HEK293 (cell line): ENCODE measurements at regions not wholly inside any gene's neighbourhood (a gene's known extent, or its start where the extent isn't known, plus 50 kb on each side); places are given as distances from the start of the nearest gene placed in this dataset.

Experiments
- CTCF ChIA-PET: fragments of 350-600 bp; formaldehyde crosslinking; extraction: SDS; loops from one replicate; lab custom pipeline; 2021; ENCODE audit warnings: antibody characterized with exemption; lab: Yijun Ruan, JAX
- POLR2A ChIA-PET: fragments of 300-600 bp; formaldehyde crosslinking; extraction: SDS; loops from one replicate; lab custom pipeline; 2020; ENCODE audit warnings: antibody characterized with exemption, inconsistent platforms; lab: Yijun Ruan, JAX
- H3K27ac ChIP-seq: fragments of 200-500 bp; sonication (Bioruptor generic); 2 replicates; pipeline ENCODE4 v1.5.1; 2014; ENCODE audit warnings: low read depth, low read length, control low read depth, inconsistent platforms; ENCODE audit errors: extremely low read depth
- H3K36me3 ChIP-seq, 2 experiments: fragments of 200-500 bp in 1 of 2; sonication (Bioruptor generic) in 1 of 2; 1 replicate in 1 of 2; 2 replicates in 1 of 2; pipeline ENCODE4 v1.5.1; 2014 to 2017; ENCODE audit warnings: inconsistent platforms in 2 of 2, low read length in 2 of 2; ENCODE audit not compliant: control insufficient read depth in 2 of 2, insufficient read depth in 1 of 2
- H3K4me1 ChIP-seq: fragments of 200-500 bp; sonication (Bioruptor generic); 2 replicates; pipeline ENCODE4 v1.5.1; 2014; ENCODE audit warnings: mild to moderate bottlenecking, low read length, inconsistent platforms; ENCODE audit not compliant: control insufficient read depth, insufficient read depth
- H3K4me3 ChIP-seq: 2 replicates; pipeline ENCODE4 v1.5.1; 2011; ENCODE audit warnings: low read depth, mild to moderate bottlenecking, control low read depth, low read length, moderate library complexity
- H3K9me3 ChIP-seq: fragments of 200-500 bp; sonication (Bioruptor generic); 2 replicates; pipeline ENCODE4 v1.5.1; 2014; ENCODE audit warnings: low read depth, low read length, inconsistent platforms; ENCODE audit not compliant: control insufficient read depth, insufficient read depth
- IKZF3 ChIP-seq: fragments of 450-650 bp; IDR thresholded peaks from 2 replicates; pipeline ENCODE4 v1.5.0; 2018; ENCODE audit warnings: missing biosample characterization, mild to moderate bottlenecking, missing genetic modification characterization, moderate library complexity
- RBAK ChIP-seq: fragments of 450-650 bp; formaldehyde crosslinking; IDR thresholded peaks from 2 replicates; pipeline ENCODE4 v1.5.1; 2016; ENCODE audit warnings: missing biosample characterization, missing genetic modification characterization
- SALL2 ChIP-seq: fragments of 450-650 bp; formaldehyde crosslinking; IDR thresholded peaks from 2 replicates; pipeline ENCODE4 v1.5.0; 2017; ENCODE audit warnings: missing biosample characterization, mild to moderate bottlenecking, missing genetic modification characterization, borderline replicate concordance
- SCRT2 ChIP-seq: fragments of 450-650 bp; formaldehyde crosslinking; IDR thresholded peaks from 2 replicates; pipeline ENCODE4 v1.5.1; 2016; ENCODE audit warnings: missing biosample characterization, missing genetic modification characterization
- ZBTB1 ChIP-seq: fragments of 450-650 bp; formaldehyde crosslinking; IDR thresholded peaks from 2 replicates; pipeline ENCODE4 v1.5.1; 2016; ENCODE audit warnings: missing biosample characterization, missing genetic modification characterization
- ZBTB10 ChIP-seq: fragments of 450-650 bp; formaldehyde crosslinking; IDR thresholded peaks from 2 replicates; pipeline ENCODE4 v1.5.1; 2016; ENCODE audit warnings: missing biosample characterization, missing genetic modification characterization
- ZBTB21 ChIP-seq: fragments of 450-650 bp; formaldehyde crosslinking; IDR thresholded peaks from 2 replicates; pipeline ENCODE4 v1.5.1; 2017; ENCODE audit warnings: missing biosample characterization, missing genetic modification characterization
- ZBTB26 ChIP-seq: fragments of 450-650 bp; formaldehyde crosslinking; optimal IDR thresholded peaks from 2 replicates; pipeline ENCODE3; 2016; ENCODE audit warnings: missing biosample characterization, mild to moderate bottlenecking, missing genetic modification characterization
- ZFP3 ChIP-seq: fragments of 450-650 bp; formaldehyde crosslinking; IDR thresholded peaks from 2 replicates; pipeline ENCODE4 v1.5.1; 2016; ENCODE audit warnings: low read depth, missing biosample characterization, missing genetic modification characterization
- ZNF148 ChIP-seq: fragments of 450-650 bp; formaldehyde crosslinking; IDR thresholded peaks from 2 replicates; pipeline ENCODE4 v1.5.0; 2017; ENCODE audit warnings: missing biosample characterization, missing genetic modification characterization, borderline replicate concordance
- ZNF184 ChIP-seq: fragments of 450-650 bp; IDR thresholded peaks from 2 replicates; pipeline ENCODE4 v1.5.1; 2018; ENCODE audit warnings: missing biosample characterization, mild to moderate bottlenecking, missing genetic modification characterization
- ZNF2 ChIP-seq: fragments of 450-650 bp; formaldehyde crosslinking; IDR thresholded peaks from 2 replicates; pipeline ENCODE4 v1.5.1; 2016; ENCODE audit warnings: missing biosample characterization, missing genetic modification characterization
- ZNF211 ChIP-seq: fragments of 450-650 bp; formaldehyde crosslinking; IDR thresholded peaks from 2 replicates; pipeline ENCODE4 v1.5.1; 2016; ENCODE audit warnings: low read depth, missing biosample characterization, missing genetic modification characterization
- ZNF24 ChIP-seq: fragments of 450-650 bp; formaldehyde crosslinking; IDR thresholded peaks from 2 replicates; pipeline ENCODE4 v1.5.1; 2016; ENCODE audit warnings: missing biosample characterization, missing genetic modification characterization
- ZNF311 ChIP-seq: fragments of 450-650 bp; formaldehyde crosslinking; IDR thresholded peaks from 2 replicates; pipeline ENCODE4 v1.5.1; 2017; ENCODE audit warnings: missing biosample characterization, missing genetic modification characterization, borderline replicate concordance
- ZNF324 ChIP-seq: fragments of 450-650 bp; formaldehyde crosslinking; IDR thresholded peaks from 2 replicates; pipeline ENCODE4 v1.5.1; 2016; ENCODE audit warnings: missing biosample characterization, missing genetic modification characterization
- ZNF350 ChIP-seq: fragments of 450-650 bp; formaldehyde crosslinking; IDR thresholded peaks from 2 replicates; pipeline ENCODE4 v1.5.0; 2017; ENCODE audit warnings: missing biosample characterization, mild to moderate bottlenecking, missing genetic modification characterization
- ZNF473 ChIP-seq: fragments of 450-650 bp; formaldehyde crosslinking; IDR thresholded peaks from 2 replicates; pipeline ENCODE4 v1.5.1; 2017; ENCODE audit warnings: missing biosample characterization, missing genetic modification characterization
- ZNF529 ChIP-seq: fragments of 450-650 bp; formaldehyde crosslinking; IDR thresholded peaks from 2 replicates; pipeline ENCODE4 v1.5.1; 2017; ENCODE audit warnings: missing genetic modification characterization, missing biosample characterization; ENCODE audit not compliant: insufficient replicate concordance
- ZNF530 ChIP-seq: fragments of 450-650 bp; formaldehyde crosslinking; IDR thresholded peaks from 2 replicates; pipeline ENCODE4 v1.5.1; 2016; ENCODE audit warnings: low read depth, missing biosample characterization, missing genetic modification characterization
- ZNF580 ChIP-seq: fragments of 450-650 bp; formaldehyde crosslinking; IDR thresholded peaks from 2 replicates; pipeline ENCODE4 v1.5.1; 2016; ENCODE audit warnings: missing biosample characterization, missing genetic modification characterization
- ZNF626 ChIP-seq: fragments of 450-650 bp; sonication (Bioruptor Pico); formaldehyde crosslinking; IDR thresholded peaks from 2 replicates; pipeline ENCODE4 v1.5.1; 2018; ENCODE audit warnings: missing biosample characterization, missing genetic modification characterization, inconsistent platforms
- ZNF654 ChIP-seq: fragments of 450-650 bp; formaldehyde crosslinking; IDR thresholded peaks from 2 replicates; pipeline ENCODE4 v1.5.1; 2016; ENCODE audit warnings: low read depth, missing biosample characterization, missing genetic modification characterization
- ZNF692 ChIP-seq: fragments of 450-650 bp; formaldehyde crosslinking; IDR thresholded peaks from 2 replicates; pipeline ENCODE4 v1.5.1; 2016; ENCODE audit warnings: missing biosample characterization, missing genetic modification characterization
- ZNF701 ChIP-seq: fragments of 450-650 bp; formaldehyde crosslinking; IDR thresholded peaks from 2 replicates; pipeline ENCODE4 v1.5.1; 2016; ENCODE audit warnings: missing biosample characterization, missing genetic modification characterization
- ZNF747 ChIP-seq: fragments of 450-650 bp; formaldehyde crosslinking; IDR thresholded peaks from 2 replicates; pipeline ENCODE4 v1.5.1; 2016; ENCODE audit warnings: missing biosample characterization, missing genetic modification characterization

GRCh38 chr5:167081561-167081960 lies 1209.9 kb upstream of the WWC1 start:
- ChIA-PET POLR2A (no interaction called here), CTCF (no interaction called here)
- Histone ChIP-seq H3K4me3 (no peak overlapping the region), H3K4me1 (no peaks in the 10 kb centered on the region)
- TF ChIP-seq ZNF2 (no peak), ZNF747 (tag by site-specific recombination) (no peak), ZNF701 (tag by site-specific recombination) (no peak), ZNF211 (tag by site-specific recombination) (no peak), SCRT2 (no peak)
- TF ChIP-seq, all 188 proteins: peak for 0
- Histone ChIP-seq H3K27ac (no peak overlapping the region), H3K9me3 (no peaks in the 10 kb centered on the region), H3K36me3 (no peaks in the 10 kb centered on the region)

- Histone ChIP-seq H3K4me1 (no peaks in the 10 kb centered on the region), H3K4me3 (no peak overlapping the region), H3K9me3 (no peaks in the 10 kb centered on the region), H3K27ac (no peak overlapping the region), H3K36me3 (no peaks in the 10 kb centered on the region)
- ChIA-PET POLR2A (no interaction called here), CTCF (no interaction called here)
- no peak for TF ChIP-seq ZNF148 (tag by site-specific recombination)
- TF ChIP-seq ZNF626, result no peak
- TF ChIP-seq ZNF24, result no peak
- no peak for TF ChIP-seq ZNF324 (tag by site-specific recombination)
- TF ChIP-seq ZBTB1 (tag by site-specific recombination), result no peak
- TF ChIP-seq ZNF580 (tag by site-specific recombination), result no peak
- no peak for TF ChIP-seq ZNF529 (tag by site-specific recombination)
These were observed 1194.6 kb upstream of the WWC1 start for GRCh38 chr5:167096816-167097215.

- Histone ChIP-seq H3K9me3 (no peaks in the 10 kb centered on the region), H3K4me3 (no peak overlapping the region), H3K36me3 (no peaks in the 10 kb centered on the region), H3K27ac (no peak overlapping the region), H3K4me1 (no peaks in the 10 kb centered on the region)
- CTCF ChIA-PET, result no interaction called here
- POLR2A ChIA-PET, result no interaction called here
- TF ChIP-seq ZNF473 (tag by site-specific recombination), result no peak
- no peak for TF ChIP-seq ZNF654 (tag by site-specific recombination)
- no peak for TF ChIP-seq ZBTB10 (tag by site-specific recombination)
- TF ChIP-seq ZBTB21 (tag by site-specific recombination), result no peak
- TF ChIP-seq ZNF530, result no peak
- no peak for TF ChIP-seq ZFP3 (tag by site-specific recombination)
- TF ChIP-seq ZBTB26 (tag by site-specific recombination), result no peak
- no peak for TF ChIP-seq IKZF3 (tag by site-specific recombination)
- TF ChIP-seq ZNF311 (tag by site-specific recombination), result no peak
- TF ChIP-seq SALL2 (tag by site-specific recombination), result no peak
- no peak for TF ChIP-seq ZNF350 (tag by site-specific recombination)
- no peak for TF ChIP-seq ZNF692 (tag by site-specific recombination)
- TF ChIP-seq RBAK (tag by site-specific recombination), result no peak
- no peak for TF ChIP-seq ZNF184
These were observed 1187.1 kb upstream of the WWC1 start for GRCh38 chr5:167104351-167104750.
